Trophoblast cell (in vitro differentiated cells and primary cell): ENCODE measurements at regions not wholly inside any gene's neighbourhood (a gene's known extent, or its start where the extent isn't known, plus 50 kb on each side); places are given as distances from the start of the nearest gene placed in this dataset.

Experiments
- DNase-seq, 2 donors: peaks; one replicate each; pipeline ENCODE4 v3.0.0-alpha.2; 2016
- H2AFZ ChIP-seq: 2 replicates; pipeline ENCODE4 v1.6.1; 2013; ENCODE audit warnings: low read length, moderate library complexity, mild to moderate bottlenecking; ENCODE audit not compliant: insufficient read depth, poor library complexity
- H2AK5ac ChIP-seq: 2 replicates; pipeline ENCODE4 v1.6.1; 2013; ENCODE audit warnings: mild to moderate bottlenecking, low read length
- H2BK120ac ChIP-seq: 2 replicates; pipeline ENCODE4 v1.6.1; 2013; ENCODE audit warnings: low read length, mild to moderate bottlenecking, moderate library complexity; ENCODE audit not compliant: insufficient read depth, poor library complexity
- H2BK12ac ChIP-seq: 2 replicates; pipeline ENCODE4 v1.6.1; 2013; ENCODE audit warnings: mild to moderate bottlenecking, low read length, moderate library complexity
- H2BK5ac ChIP-seq: 2 replicates; pipeline ENCODE4 v1.6.1; 2013; ENCODE audit warnings: low read length, low read depth, moderate library complexity, mild to moderate bottlenecking; ENCODE audit not compliant: poor library complexity
- H3K14ac ChIP-seq: 2 replicates; pipeline ENCODE4 v1.6.1; 2013; ENCODE audit warnings: mild to moderate bottlenecking, low read length
- H3K18ac ChIP-seq: 2 replicates; pipeline ENCODE4 v1.6.1; 2013; ENCODE audit warnings: mild to moderate bottlenecking, low read length
- H3K23ac ChIP-seq: 2 replicates; pipeline ENCODE4 v1.6.1; 2013; ENCODE audit warnings: low read length
- H3K27ac ChIP-seq: 2 replicates; pipeline ENCODE4 v1.5.1; 2013; ENCODE audit warnings: low read depth, mild to moderate bottlenecking, inconsistent platforms, low read length, moderate library complexity
- H3K27me3 ChIP-seq: 2 replicates; pipeline ENCODE4 v1.6.1; 2013; ENCODE audit warnings: inconsistent platforms, mild to moderate bottlenecking, low read length, moderate library complexity; ENCODE audit not compliant: insufficient read depth
- H3K36me3 ChIP-seq, 2 experiments: 1 replicate in 1 of 2; 2 replicates in 1 of 2; pipeline ENCODE4 v1.6.1; 2013; ENCODE audit warnings: low read length in 2 of 2, mild to moderate bottlenecking in 2 of 2, moderate library complexity in 1 of 2; ENCODE audit not compliant: insufficient read depth in 2 of 2, control insufficient read depth in 1 of 2
- H3K4ac ChIP-seq: 2 replicates; pipeline ENCODE4 v1.6.1; 2013; ENCODE audit warnings: low read depth, mild to moderate bottlenecking, low read length, moderate library complexity
- H3K4me1 ChIP-seq, 2 experiments: 1 replicate in 1 of 2; 2 replicates in 1 of 2; pipeline ENCODE4 v1.6.1; 2013; ENCODE audit warnings: low read length in 2 of 2, mild to moderate bottlenecking in 2 of 2, moderate library complexity in 1 of 2; ENCODE audit not compliant: insufficient read depth in 2 of 2, control insufficient read depth in 1 of 2
- H3K4me2 ChIP-seq: 2 replicates; pipeline ENCODE4 v1.6.1; 2013; ENCODE audit warnings: inconsistent platforms, mild to moderate bottlenecking, low read length, moderate library complexity
- H3K4me3 ChIP-seq: 2 replicates; pipeline ENCODE4 v1.5.1; 2013; ENCODE audit warnings: mild to moderate bottlenecking, low read depth, low read length, inconsistent platforms
- H3K79me1 ChIP-seq: one replicate; pipeline ENCODE4 v1.6.1; 2013; ENCODE audit warnings: low read length
- H3K79me2 ChIP-seq: 2 replicates; pipeline ENCODE4 v1.6.1; 2013; ENCODE audit warnings: low read length, mild to moderate bottlenecking; ENCODE audit not compliant: control insufficient read depth, insufficient read depth, poor library complexity
- H3K9ac ChIP-seq: 2 replicates; pipeline ENCODE4 v1.6.1; 2013; ENCODE audit warnings: mild to moderate bottlenecking, low read length
- H3K9me3 ChIP-seq: 2 replicates; pipeline ENCODE4 v1.6.1; 2013; ENCODE audit warnings: low read depth, mild to moderate bottlenecking, control low read depth, inconsistent platforms, low read length; ENCODE audit not compliant: insufficient read depth
- H4K12ac ChIP-seq: 2 replicates; pipeline ENCODE4 v1.6.1; 2013; ENCODE audit warnings: low read depth, mild to moderate bottlenecking, low read length, moderate library complexity
- H4K8ac ChIP-seq: 2 replicates; pipeline ENCODE4 v1.6.1; 2013; ENCODE audit warnings: low read depth, mild to moderate bottlenecking, low read length, moderate library complexity
- H4K91ac ChIP-seq: one replicate; pipeline ENCODE4 v1.6.1; 2013; ENCODE audit warnings: low read depth, mild to moderate bottlenecking, low read length, moderate library complexity
- WGBS: extraction: QIAGEN DNeasy Blood & Tissue Kit; methylation state at CpG from one replicate; pipeline ENCODE4 v1.1.7; 2013; ENCODE audit warnings: missing lambda C conversion rate; ENCODE audit not compliant: insufficient read length, insufficient coverage; ENCODE audit errors: extremely low coverage; 5-methylcytosine and 5-hydroxymethylcytosine counted together

GRCh38 chr2:122858813-122859212 is 1103.4 kb downstream of the TSN start:
- H3K79me2 ChIP-seq, result no peaks in the 10 kb centered on the region
- H2AFZ ChIP-seq, result no peak overlapping the region
- H2BK120ac ChIP-seq, result no peak overlapping the region
- H3K23ac ChIP-seq, result no peak overlapping the region
- H3K9ac ChIP-seq, result no peak overlapping the region
- no peak overlapping the region for H3K18ac ChIP-seq
- no peaks in the 10 kb centered on the region for H3K36me3 ChIP-seq
- no peak overlapping the region for H2AK5ac ChIP-seq
- H4K12ac ChIP-seq, result no peak overlapping the region
- no peak overlapping the region for H3K27ac ChIP-seq
- no peak overlapping the region for H3K14ac ChIP-seq
- H3K9me3 ChIP-seq, result peaks cover 4% of the 10 kb centered on the region
- H2BK5ac ChIP-seq, result no peak overlapping the region
- H4K8ac ChIP-seq, result no peak overlapping the region
- no peak overlapping the region for H4K91ac ChIP-seq
- no peaks in the 10 kb centered on the region for H3K27me3 ChIP-seq
- no peak overlapping the region for H2BK12ac ChIP-seq
- H3K79me1 ChIP-seq, result no peaks in the 10 kb centered on the region
- no peak for DNase-seq
- no peak overlapping the region for H3K4me2 ChIP-seq
- H3K4ac ChIP-seq, result no peak overlapping the region
- H3K4me3 ChIP-seq, result no peak overlapping the region
- no peaks in the 10 kb centered on the region for H3K4me1 ChIP-seq
- WGBS, result no CpG with 5 or more reads among the region's 5 CpGs

GRCh38 chr2:122859260-122859659 is 1103.8 kb downstream of the TSN start:
- Histone ChIP-seq H3K27me3 (no peaks in the 10 kb centered on the region), H3K14ac (no peak overlapping the region), H3K79me2 (no peaks in the 10 kb centered on the region), H2BK120ac (no peak overlapping the region), H4K8ac (no peak overlapping the region), H3K4me1 (no peaks in the 10 kb centered on the region), H3K9ac (no peak overlapping the region), H3K23ac (peak overlapping the region; percentile 70), H3K27ac (no peak overlapping the region), H2BK12ac (no peak overlapping the region), H3K4me2 (no peak overlapping the region), H4K91ac (no peak overlapping the region), H2AFZ (no peak overlapping the region), H3K4me3 (peak overlapping the region; percentile 41), H3K9me3 (peaks cover 4% of the 10 kb centered on the region), H2AK5ac (no peak overlapping the region), H3K36me3 (no peaks in the 10 kb centered on the region), H3K4ac (no peak overlapping the region), H3K18ac (no peak overlapping the region), H2BK5ac (no peak overlapping the region), H3K79me1 (no peaks in the 10 kb centered on the region), H4K12ac (no peak overlapping the region)
- DNase-seq, result no peak
- 100% methylated on average over 7 of the region's 9 CpGs for WGBS

- no peak for DNase-seq
- no peak overlapping the region for H3K4ac ChIP-seq
- no CpG with 5 or more reads among the region's 3 CpGs for WGBS
These were observed 1108.1 kb downstream of the TSN start for GRCh38 chr2:122863532-122863931.

GRCh38 chr2:122864728-122865127 is 1109.3 kb downstream of the TSN start:
- no CpG with 5 or more reads among the region's 3 CpGs for WGBS
- H4K8ac ChIP-seq, result no peak overlapping the region
- no peaks in the 10 kb centered on the region for H3K79me2 ChIP-seq
- H3K27me3 ChIP-seq, result no peaks in the 10 kb centered on the region
- no peaks in the 10 kb centered on the region for H3K4me1 ChIP-seq
- no peak overlapping the region for H3K14ac ChIP-seq
- H3K9me3 ChIP-seq, result no peaks in the 10 kb centered on the region
- no peak overlapping the region for H3K23ac ChIP-seq
- H3K27ac ChIP-seq, result no peak overlapping the region
- H3K4ac ChIP-seq, result no peak overlapping the region
- no peak overlapping the region for H3K4me2 ChIP-seq
- H3K9ac ChIP-seq, result no peak overlapping the region
- no peak overlapping the region for H4K12ac ChIP-seq
- H3K79me1 ChIP-seq, result no peaks in the 10 kb centered on the region
- H2BK120ac ChIP-seq, result no peak overlapping the region
- H3K4me3 ChIP-seq, result no peak overlapping the region
- no peak overlapping the region for H2BK12ac ChIP-seq
- no peaks in the 10 kb centered on the region for H3K36me3 ChIP-seq
- no peak overlapping the region for H2AFZ ChIP-seq
- no peak overlapping the region for H2AK5ac ChIP-seq
- no peak overlapping the region for H2BK5ac ChIP-seq
- DNase-seq, result no peak
- no peak overlapping the region for H4K91ac ChIP-seq
- H3K18ac ChIP-seq, result no peak overlapping the region

More at GRCh38 chr2:122863532-122863931, 1108.1 kb downstream of the TSN start:
- no peak overlapping the region for H4K8ac ChIP-seq
- H2BK12ac ChIP-seq, result no peak overlapping the region
- no peak overlapping the region for H2AK5ac ChIP-seq
- no peak overlapping the region for H3K23ac ChIP-seq
- H3K79me2 ChIP-seq, result no peaks in the 10 kb centered on the region
- H2BK120ac ChIP-seq, result no peak overlapping the region
- no peak overlapping the region for H3K4me2 ChIP-seq
- no peak overlapping the region for H4K91ac ChIP-seq
- H3K27ac ChIP-seq, result no peak overlapping the region
- H3K4me3 ChIP-seq, result no peak overlapping the region
- H3K9me3 ChIP-seq, result peaks cover 4% of the 10 kb centered on the region
- H2AFZ ChIP-seq, result no peak overlapping the region
- H3K79me1 ChIP-seq, result no peaks in the 10 kb centered on the region
- H3K14ac ChIP-seq, result no peak overlapping the region
- no peaks in the 10 kb centered on the region for H3K4me1 ChIP-seq
- H3K9ac ChIP-seq, result no peak overlapping the region
- no peak overlapping the region for H4K12ac ChIP-seq
- H3K36me3 ChIP-seq, result no peaks in the 10 kb centered on the region
- H3K18ac ChIP-seq, result no peak overlapping the region
- H3K27me3 ChIP-seq, result no peaks in the 10 kb centered on the region
- H2BK5ac ChIP-seq, result no peak overlapping the region
